ENCODE measurements at regions not wholly inside any gene's neighbourhood (a gene's known extent, or its start where the extent isn't known, plus 50 kb on each side); places are given as distances from the start of the nearest gene placed in this dataset.

- no peak for TF ChIP-seq CTCF (IDR thresholded peaks at IDR 0.05; ENCODE audit: borderline replicate concordance, insufficient read depth, low read depth, low read length)
- no peak overlapping the region for H3K4me3 ChIP-seq (ENCODE audit: low read depth, low read length)
Observed at GRCh38 chr1:187234706-187235105, 406.0 kb downstream of the PLA2G4A start.

GRCh38 chr1:187236199-187236598 lies 407.4 kb downstream of the PLA2G4A start:
- no peak for TF ChIP-seq CTCF (IDR thresholded peaks at IDR 0.05; ENCODE audit: borderline replicate concordance, insufficient read depth, low read depth, low read length)
- no peak overlapping the region for H3K4me3 ChIP-seq (ENCODE audit: low read depth, low read length)

- TF ChIP-seq CTCF (IDR thresholded peaks at IDR 0.05; ENCODE audit: borderline replicate concordance, insufficient read depth, low read depth, low read length) = no peak
- no peak overlapping the region for H3K4me3 ChIP-seq (ENCODE audit: low read depth, low read length)
Observed at GRCh38 chr1:187236676-187237075, 407.9 kb downstream of the PLA2G4A start.

GRCh38 chr1:187237542-187237941 lies 408.8 kb downstream of the PLA2G4A start:
- TF ChIP-seq CTCF (IDR thresholded peaks at IDR 0.05; ENCODE audit: borderline replicate concordance, insufficient read depth, low read depth, low read length) = no peak
- H3K4me3 ChIP-seq (ENCODE audit: low read depth, low read length) = no peak overlapping the region

- H3K4me3 ChIP-seq (ENCODE audit: low read depth, low read length) = no peak overlapping the region
- no peak for TF ChIP-seq CTCF (IDR thresholded peaks at IDR 0.05; ENCODE audit: borderline replicate concordance, insufficient read depth, low read depth, low read length)
Observed at GRCh38 chr1:187241971-187242370, 413.2 kb downstream of the PLA2G4A start.

GRCh38 chr1:187244623-187245022 lies 415.9 kb downstream of the PLA2G4A start:
- TF ChIP-seq CTCF (IDR thresholded peaks at IDR 0.05; ENCODE audit: borderline replicate concordance, insufficient read depth, low read depth, low read length) = no peak
- no peak overlapping the region for H3K4me3 ChIP-seq (ENCODE audit: low read depth, low read length)

GRCh38 chr1:187245201-187245600 lies 416.5 kb downstream of the PLA2G4A start:
- no peak for TF ChIP-seq CTCF (IDR thresholded peaks at IDR 0.05; ENCODE audit: borderline replicate concordance, insufficient read depth, low read depth, low read length)

More at GRCh38 chr1:187245201-187245600, 416.5 kb downstream of the PLA2G4A start:
- no peak overlapping the region for H3K4me3 ChIP-seq (ENCODE audit: low read depth, low read length)

Measured in GM12875 (cell line).